ENCODE measurements at regions not wholly inside any gene's neighbourhood (a gene's known extent, or its start where the extent isn't known, plus 50 kb on each side); places are given as distances from the start of the nearest gene placed in this dataset.

DNA sequence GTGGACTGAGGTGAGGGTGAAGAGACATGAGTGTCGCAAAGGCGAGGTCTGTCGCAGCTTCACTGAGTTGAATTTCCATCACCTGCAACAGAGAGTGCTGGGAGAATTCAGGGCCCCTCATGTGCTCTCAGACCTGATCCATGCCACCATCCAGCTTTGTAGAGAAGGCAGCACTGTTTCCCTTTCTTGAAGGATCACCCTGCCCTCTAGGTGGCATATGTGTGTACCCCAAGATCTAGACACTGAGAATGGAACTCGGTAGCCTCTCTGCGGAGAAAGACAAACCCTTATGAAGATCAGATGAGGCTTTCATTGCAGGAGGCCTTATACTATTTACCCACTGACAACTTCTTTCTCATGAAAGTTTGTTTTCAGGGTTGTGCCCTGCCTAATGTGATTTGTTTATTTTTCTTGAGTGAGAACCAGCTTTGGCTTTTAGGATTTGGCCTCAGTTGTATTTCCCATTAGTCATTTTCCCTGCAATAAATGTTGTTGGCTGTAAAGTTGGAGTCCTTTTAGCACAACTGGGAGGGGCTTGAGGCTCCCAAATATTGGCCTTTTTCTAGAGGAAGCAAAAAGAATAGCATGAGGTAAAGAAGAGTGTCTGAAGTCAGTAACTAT, 811.3 kb downstream of the DHX35 start:
- no peaks in the 10 kb centered on the region for H3K79me2 ChIP-seq
- no peak overlapping the region for H3K4me2 ChIP-seq (ENCODE audit: low read length)
- H3K27ac ChIP-seq: no peak overlapping the region
- no peaks in the 10 kb centered on the region for H3K36me3 ChIP-seq (ENCODE audit: control insufficient read depth, insufficient read depth, low read length)
- peaks cover 19% of the 10 kb centered on the region for H3K4me1 ChIP-seq
- H3K9ac ChIP-seq: no peak overlapping the region
- TF ChIP-seq, protein P1, sequence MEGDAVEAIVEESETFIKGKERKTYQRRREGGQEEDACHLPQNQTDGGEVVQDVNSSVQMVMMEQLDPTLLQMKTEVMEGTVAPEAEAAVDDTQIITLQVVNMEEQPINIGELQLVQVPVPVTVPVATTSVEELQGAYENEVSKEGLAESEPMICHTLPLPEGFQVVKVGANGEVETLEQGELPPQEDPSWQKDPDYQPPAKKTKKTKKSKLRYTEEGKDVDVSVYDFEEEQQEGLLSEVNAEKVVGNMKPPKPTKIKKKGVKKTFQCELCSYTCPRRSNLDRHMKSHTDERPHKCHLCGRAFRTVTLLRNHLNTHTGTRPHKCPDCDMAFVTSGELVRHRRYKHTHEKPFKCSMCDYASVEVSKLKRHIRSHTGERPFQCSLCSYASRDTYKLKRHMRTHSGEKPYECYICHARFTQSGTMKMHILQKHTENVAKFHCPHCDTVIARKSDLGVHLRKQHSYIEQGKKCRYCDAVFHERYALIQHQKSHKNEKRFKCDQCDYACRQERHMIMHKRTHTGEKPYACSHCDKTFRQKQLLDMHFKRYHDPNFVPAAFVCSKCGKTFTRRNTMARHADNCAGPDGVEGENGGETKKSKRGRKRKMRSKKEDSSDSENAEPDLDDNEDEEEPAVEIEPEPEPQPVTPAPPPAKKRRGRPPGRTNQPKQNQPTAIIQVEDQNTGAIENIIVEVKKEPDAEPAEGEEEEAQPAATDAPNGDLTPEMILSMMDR (IDR thresholded peaks at IDR 0.05): no peak
- H3K4me3 ChIP-seq (ENCODE audit: low read depth, low read length): no peak overlapping the region
- no peaks in the 10 kb centered on the region for H3K27me3 ChIP-seq (ENCODE audit: control insufficient read depth, insufficient read depth, low read length)
- no peaks in the 10 kb centered on the region for H3K9me3 ChIP-seq (ENCODE audit: control insufficient read depth, low read length)
- H2AFZ ChIP-seq: no peak overlapping the region

DNA sequence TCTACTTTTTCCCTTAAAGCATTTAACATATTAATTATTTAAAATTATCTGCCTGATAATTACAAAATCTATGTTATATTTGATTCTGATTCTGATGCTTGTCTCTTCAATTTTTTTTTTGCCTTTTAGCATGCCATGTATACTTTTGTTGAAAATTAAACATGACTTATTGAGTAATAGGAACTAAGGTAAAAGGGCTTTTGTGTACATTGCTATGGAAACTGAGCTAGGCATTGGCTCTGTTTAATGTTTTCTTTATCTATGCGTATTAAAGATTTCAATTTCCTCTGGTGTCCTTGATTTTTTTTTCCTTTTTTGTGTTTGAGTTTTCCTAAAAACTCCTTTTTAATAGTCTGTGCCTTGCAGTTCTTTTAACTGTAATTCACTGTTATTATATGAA, 805.2 kb downstream of the DHX35 start:
- Histone ChIP-seq H3K79me2 (no peaks in the 10 kb centered on the region), H3K9me3 (ENCODE audit: control insufficient read depth, low read length) (no peaks in the 10 kb centered on the region), H3K4me1 (no peaks in the 10 kb centered on the region), H3K27me3 (ENCODE audit: control insufficient read depth, insufficient read depth, low read length) (no peaks in the 10 kb centered on the region), H3K36me3 (ENCODE audit: control insufficient read depth, insufficient read depth, low read length) (no peaks in the 10 kb centered on the region), H3K27ac (no peak overlapping the region), H3K4me3 (ENCODE audit: low read depth, low read length) (no peak overlapping the region), H3K4me2 (ENCODE audit: low read length) (no peak overlapping the region), H2AFZ (no peak overlapping the region), H3K9ac (no peak overlapping the region)
- TF ChIP-seq, protein P1 (IDR thresholded peaks at IDR 0.05): no peak

DNA sequence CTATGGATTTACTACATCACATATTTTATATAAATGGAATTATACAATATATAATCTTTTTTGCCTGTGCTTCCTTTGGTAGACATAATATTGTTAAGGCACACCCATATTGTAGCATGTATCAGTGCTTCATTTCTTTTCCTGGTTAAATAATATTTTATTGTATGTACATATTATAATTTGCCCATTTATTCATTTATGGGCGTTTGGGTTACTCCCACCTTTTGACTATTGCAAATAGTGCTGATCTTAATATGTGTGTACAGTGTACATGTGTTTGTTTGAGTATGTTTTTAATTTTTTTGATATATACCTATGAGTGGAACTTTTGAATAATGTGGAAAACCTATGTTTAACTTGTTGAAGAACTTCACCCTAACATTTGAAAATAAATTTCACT, 804.2 kb downstream of the DHX35 start:
- Histone ChIP-seq H3K79me2 (no peaks in the 10 kb centered on the region), H3K4me1 (no peaks in the 10 kb centered on the region), H3K4me3 (ENCODE audit: low read depth, low read length) (no peak overlapping the region), H3K4me2 (ENCODE audit: low read length) (no peak overlapping the region), H3K9ac (no peak overlapping the region), H2AFZ (no peak overlapping the region), H3K36me3 (ENCODE audit: control insufficient read depth, insufficient read depth, low read length) (no peaks in the 10 kb centered on the region), H3K27ac (no peak overlapping the region), H3K9me3 (ENCODE audit: control insufficient read depth, low read length) (no peaks in the 10 kb centered on the region), H3K27me3 (ENCODE audit: control insufficient read depth, insufficient read depth, low read length) (no peaks in the 10 kb centered on the region)
- TF ChIP-seq, protein P1 (IDR thresholded peaks at IDR 0.05): no peak

DNA sequence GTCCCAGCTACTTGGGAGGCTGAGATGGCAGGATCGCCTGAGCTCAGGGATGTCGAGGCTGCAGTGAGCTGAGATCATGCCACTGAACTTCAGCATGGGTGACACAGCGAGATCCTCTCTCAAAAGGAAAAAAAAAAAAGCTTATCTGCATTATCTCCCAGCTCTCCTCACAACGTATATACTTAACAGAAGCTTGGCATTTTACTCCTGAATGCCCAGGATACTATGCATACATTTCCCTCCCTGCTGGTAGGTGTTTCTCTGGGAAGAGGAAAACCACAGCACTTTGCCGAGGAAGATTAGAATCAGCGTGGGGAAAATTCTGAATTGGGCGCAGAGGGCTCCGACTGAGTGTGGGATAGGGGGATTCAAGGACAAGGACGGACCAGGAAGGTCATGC, 800.6 kb downstream of the DHX35 start:
- Histone ChIP-seq H3K4me2 (ENCODE audit: low read length) (no peak overlapping the region), H3K27ac (no peak overlapping the region), H3K9ac (no peak overlapping the region), H3K79me2 (no peaks in the 10 kb centered on the region), H3K27me3 (ENCODE audit: control insufficient read depth, insufficient read depth, low read length) (no peaks in the 10 kb centered on the region), H3K4me1 (peaks cover 7% of the 10 kb centered on the region), H2AFZ (peak overlapping the region; percentile 30), H3K9me3 (ENCODE audit: control insufficient read depth, low read length) (no peaks in the 10 kb centered on the region), H3K4me3 (ENCODE audit: low read depth, low read length) (no peak overlapping the region), H3K36me3 (ENCODE audit: control insufficient read depth, insufficient read depth, low read length) (no peaks in the 10 kb centered on the region)
- TF ChIP-seq, protein P1 (IDR thresholded peaks at IDR 0.05): no peak

DNA sequence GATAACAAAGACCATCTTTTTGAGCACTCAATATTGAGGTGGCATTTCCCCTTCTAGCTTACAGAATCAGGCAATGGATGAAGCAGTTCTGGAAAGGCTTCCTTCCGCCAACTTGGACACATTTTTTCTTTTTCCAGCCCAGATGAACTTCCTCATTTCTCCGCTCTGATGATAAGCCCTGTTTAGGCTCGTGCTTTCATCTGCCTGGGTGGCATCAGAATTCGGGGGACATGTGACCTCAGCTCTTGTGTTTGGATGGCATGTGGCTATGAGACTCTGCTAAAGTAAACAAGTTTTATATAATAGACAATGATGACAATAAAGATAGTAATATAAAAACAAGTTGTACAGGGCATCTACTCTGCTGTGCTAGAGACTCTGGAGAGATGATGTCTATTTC, 796.7 kb downstream of the DHX35 start:
- peak overlapping the region; percentile 25 for H2AFZ ChIP-seq
- H3K4me1 ChIP-seq: peaks cover 13% of the 10 kb centered on the region
- H3K27ac ChIP-seq: no peak overlapping the region
- no peaks in the 10 kb centered on the region for H3K9me3 ChIP-seq (ENCODE audit: control insufficient read depth, low read length)
- no peaks in the 10 kb centered on the region for H3K36me3 ChIP-seq (ENCODE audit: control insufficient read depth, insufficient read depth, low read length)
- no peaks in the 10 kb centered on the region for H3K79me2 ChIP-seq
- TF ChIP-seq, protein P1 (IDR thresholded peaks at IDR 0.05): no peak
- H3K4me3 ChIP-seq (ENCODE audit: low read depth, low read length): no peak overlapping the region
- no peak overlapping the region for H3K9ac ChIP-seq
- H3K27me3 ChIP-seq (ENCODE audit: control insufficient read depth, insufficient read depth, low read length): no peaks in the 10 kb centered on the region
- H3K4me2 ChIP-seq (ENCODE audit: low read length): no peak overlapping the region

Data from parathyroid adenoma (tissue), 2 donors.